ENCODE measurements at regions not wholly inside any gene's neighbourhood (a gene's known extent, or its start where the extent isn't known, plus 50 kb on each side); places are given as distances from the start of the nearest gene placed in this dataset.
A peak's percentile ranks its signal among the peaks of the same experiment; 100 is the strongest.

- H3K27me3 ChIP-seq (ENCODE audit: control insufficient read depth in 3 of 3, insufficient read depth in 3 of 3, low read length in 3 of 3): no peaks in the 10 kb centered on the region
- DNase-seq (no peak), FAIRE-seq (no peak)
- no peaks in the 10 kb centered on the region for H3K4me1 ChIP-seq (ENCODE audit: control insufficient read depth in 3 of 3, insufficient read depth in 2 of 3, low read depth in 1 of 3, low read length in 2 of 3)
- WGBS, 3 donors: 49 to 63% (median 50%) methylated on average over 5 of the region's 5 CpGs
- H3K27ac ChIP-seq (ENCODE audit: low read depth in 1 of 3, low read length in 2 of 3): no peak overlapping the region
- H3K9me3 ChIP-seq (ENCODE audit: control insufficient read depth in 2 of 2, insufficient read depth in 1 of 2, low read depth in 1 of 2, low read length in 1 of 2): no peaks in the 10 kb centered on the region
- H3K36me3 ChIP-seq (ENCODE audit: control insufficient read depth in 3 of 3, insufficient read depth in 2 of 3, low read depth in 1 of 3, low read length in 3 of 3): no peaks in the 10 kb centered on the region
- no peak overlapping the region for H3K4me3 ChIP-seq (ENCODE audit: low read depth in 1 of 3, low read length in 3 of 3)
Measured at GRCh38 chr12:131486451-131487230, 224.2 kb upstream of the SFSWAP start.

DNA sequence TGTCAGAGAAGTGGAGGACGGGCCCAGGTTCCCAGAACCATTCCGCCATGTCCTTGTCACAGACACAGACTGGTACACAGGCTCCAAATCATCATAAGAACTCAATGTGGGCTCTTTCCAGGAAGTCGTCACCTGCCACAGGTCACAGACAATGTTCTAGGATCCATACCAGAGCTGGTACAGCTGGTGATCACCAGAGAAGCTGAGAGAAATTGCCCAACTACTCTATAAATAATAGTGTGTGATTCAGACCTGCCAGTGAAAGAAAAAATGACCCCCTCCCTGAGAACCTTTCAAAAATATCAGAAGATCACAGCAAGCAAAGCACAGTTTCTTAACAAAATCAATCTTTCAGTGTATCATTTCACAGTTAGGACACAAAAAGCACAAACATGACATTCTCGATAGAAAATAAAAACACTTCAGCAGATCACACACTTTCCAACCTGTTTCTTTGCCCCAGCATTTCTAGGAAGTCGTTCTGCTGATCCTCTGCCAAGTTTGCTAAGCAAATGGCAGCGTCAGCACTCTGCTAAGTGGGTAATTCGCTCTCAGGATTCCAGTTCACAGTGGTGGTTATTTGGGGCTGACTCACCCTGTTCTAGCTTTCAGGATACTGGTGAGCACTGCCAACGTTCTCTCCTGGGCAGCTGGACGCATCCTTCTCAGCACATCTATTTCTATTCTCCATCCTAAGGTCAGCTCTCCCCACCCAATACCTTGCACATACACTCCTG is 223.3 kb upstream of the SFSWAP start:
- DNase-seq (peak in 1 of 2 donors; percentile 2), FAIRE-seq (no peak)
- no peak overlapping the region for H3K27ac ChIP-seq (ENCODE audit: low read depth in 1 of 3, low read length in 2 of 3)
- H3K27me3 ChIP-seq (ENCODE audit: control insufficient read depth in 3 of 3, insufficient read depth in 3 of 3, low read length in 3 of 3): no peaks in the 10 kb centered on the region
- H3K4me1 ChIP-seq (ENCODE audit: control insufficient read depth in 3 of 3, insufficient read depth in 2 of 3, low read depth in 1 of 3, low read length in 2 of 3): no peaks in the 10 kb centered on the region
- no peaks in the 10 kb centered on the region for H3K36me3 ChIP-seq (ENCODE audit: control insufficient read depth in 3 of 3, insufficient read depth in 2 of 3, low read depth in 1 of 3, low read length in 3 of 3)
- WGBS, 3 donors: 48 to 49% (median 49%) methylated on average over 9 of the region's 9 CpGs
- no peak overlapping the region for H3K4me3 ChIP-seq (ENCODE audit: low read depth in 1 of 3, low read length in 3 of 3)
- H3K9me3 ChIP-seq (ENCODE audit: control insufficient read depth in 2 of 2, insufficient read depth in 1 of 2, low read depth in 1 of 2, low read length in 1 of 2): no peaks in the 10 kb centered on the region

- no peak for FAIRE-seq
- WGBS, 3 donors: 80 to 85% (median 82%) methylated on average over 3 of the region's 3 CpGs
- no peaks in the 10 kb centered on the region for H3K9me3 ChIP-seq (ENCODE audit: control insufficient read depth in 2 of 2, insufficient read depth in 1 of 2, low read depth in 1 of 2, low read length in 1 of 2)
- no peaks in the 10 kb centered on the region for H3K27me3 ChIP-seq (ENCODE audit: control insufficient read depth in 3 of 3, insufficient read depth in 3 of 3, low read length in 3 of 3)
- no peaks in the 10 kb centered on the region for H3K36me3 ChIP-seq (ENCODE audit: control insufficient read depth in 3 of 3, insufficient read depth in 2 of 3, low read depth in 1 of 3, low read length in 3 of 3)
- H3K27ac ChIP-seq (ENCODE audit: low read depth in 1 of 3, low read length in 2 of 3): no peak overlapping the region
- no peak overlapping the region for H3K4me3 ChIP-seq (ENCODE audit: low read depth in 1 of 3, low read length in 3 of 3)
- DNase-seq: no peak
- H3K4me1 ChIP-seq (ENCODE audit: control insufficient read depth in 3 of 3, insufficient read depth in 2 of 3, low read depth in 1 of 3, low read length in 2 of 3): no peaks in the 10 kb centered on the region
Measured at GRCh38 chr12:131489718-131490117, 221.2 kb upstream of the SFSWAP start.

DNA sequence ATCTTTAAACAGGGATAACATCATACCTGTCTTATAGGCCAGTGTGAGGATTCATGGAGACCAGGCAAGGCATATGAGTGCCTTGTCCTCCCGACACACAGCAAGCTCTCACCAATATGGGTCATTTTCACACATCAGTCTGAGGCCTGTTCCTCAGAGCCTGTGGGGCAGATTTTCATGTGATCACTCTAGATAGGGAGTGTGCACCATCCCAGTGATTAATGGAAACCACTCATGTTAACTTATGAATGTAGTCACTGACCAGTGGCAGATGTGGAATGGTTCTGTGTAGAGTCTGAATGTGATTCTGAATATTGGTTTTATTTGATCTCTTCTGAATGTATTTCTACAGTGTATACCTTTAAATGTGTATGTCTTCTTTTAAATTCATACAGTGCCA is 219.7 kb upstream of the SFSWAP start:
- Histone ChIP-seq H3K4me3 (ENCODE audit: low read depth in 1 of 3, low read length in 3 of 3) (no peak overlapping the region), H3K27me3 (ENCODE audit: control insufficient read depth in 3 of 3, insufficient read depth in 3 of 3, low read length in 3 of 3) (peaks cover 0 to 2% (median 0%) of the 10 kb centered on the region in 3 donors), H3K4me1 (ENCODE audit: control insufficient read depth in 3 of 3, insufficient read depth in 2 of 3, low read depth in 1 of 3, low read length in 2 of 3) (no peaks in the 10 kb centered on the region), H3K27ac (ENCODE audit: low read depth in 1 of 3, low read length in 2 of 3) (no peak overlapping the region), H3K36me3 (ENCODE audit: control insufficient read depth in 3 of 3, insufficient read depth in 2 of 3, low read depth in 1 of 3, low read length in 3 of 3) (no peaks in the 10 kb centered on the region), H3K9me3 (ENCODE audit: control insufficient read depth in 2 of 2, insufficient read depth in 1 of 2, low read depth in 1 of 2, low read length in 1 of 2) (no peaks in the 10 kb centered on the region)
- WGBS, 3 donors: 86 to 90% (median 90%) methylated on average over 1 of the region's 1 CpG
- DNase-seq: no peak
- no peak for FAIRE-seq

- Histone ChIP-seq H3K36me3 (ENCODE audit: control insufficient read depth in 3 of 3, insufficient read depth in 2 of 3, low read depth in 1 of 3, low read length in 3 of 3) (no peaks in the 10 kb centered on the region), H3K27ac (ENCODE audit: low read depth in 1 of 3, low read length in 2 of 3) (no peak overlapping the region), H3K4me3 (ENCODE audit: low read depth in 1 of 3, low read length in 3 of 3) (no peak overlapping the region), H3K9me3 (ENCODE audit: control insufficient read depth in 2 of 2, insufficient read depth in 1 of 2, low read depth in 1 of 2, low read length in 1 of 2) (no peaks in the 10 kb centered on the region), H3K27me3 (ENCODE audit: control insufficient read depth in 3 of 3, insufficient read depth in 3 of 3, low read length in 3 of 3) (peaks cover 0 to 2% (median 0%) of the 10 kb centered on the region in 3 donors), H3K4me1 (ENCODE audit: control insufficient read depth in 3 of 3, insufficient read depth in 2 of 3, low read depth in 1 of 3, low read length in 2 of 3) (no peaks in the 10 kb centered on the region)
- WGBS, 3 donors: 66 to 80% (median 68%) methylated on average over 3 of the region's 3 CpGs
- DNase-seq (no peak), FAIRE-seq (no peak)
Measured at GRCh38 chr12:131491916-131492490, 218.9 kb upstream of the SFSWAP start.

- FAIRE-seq (no peak), DNase-seq (no peak)
- 75 to 80% (median 79%) methylated on average over 17 to 21 of the region's 34 CpGs for WGBS, 3 donors
- H3K4me1 ChIP-seq (ENCODE audit: control insufficient read depth in 3 of 3, insufficient read depth in 2 of 3, low read depth in 1 of 3, low read length in 2 of 3): no peaks in the 10 kb centered on the region
- H3K27me3 ChIP-seq (ENCODE audit: control insufficient read depth in 3 of 3, insufficient read depth in 3 of 3, low read length in 3 of 3): peaks cover 0 to 2% (median 0%) of the 10 kb centered on the region in 3 donors
- H3K27ac ChIP-seq (ENCODE audit: low read depth in 1 of 3, low read length in 2 of 3): no peak overlapping the region
- H3K9me3 ChIP-seq (ENCODE audit: control insufficient read depth in 2 of 2, insufficient read depth in 1 of 2, low read depth in 1 of 2, low read length in 1 of 2): no peaks in the 10 kb centered on the region
- H3K36me3 ChIP-seq (ENCODE audit: control insufficient read depth in 3 of 3, insufficient read depth in 2 of 3, low read depth in 1 of 3, low read length in 3 of 3): no peaks in the 10 kb centered on the region
- no peak overlapping the region for H3K4me3 ChIP-seq (ENCODE audit: low read depth in 1 of 3, low read length in 3 of 3)
Measured at GRCh38 chr12:131493068-131493826, 217.6 kb upstream of the SFSWAP start.

DNA sequence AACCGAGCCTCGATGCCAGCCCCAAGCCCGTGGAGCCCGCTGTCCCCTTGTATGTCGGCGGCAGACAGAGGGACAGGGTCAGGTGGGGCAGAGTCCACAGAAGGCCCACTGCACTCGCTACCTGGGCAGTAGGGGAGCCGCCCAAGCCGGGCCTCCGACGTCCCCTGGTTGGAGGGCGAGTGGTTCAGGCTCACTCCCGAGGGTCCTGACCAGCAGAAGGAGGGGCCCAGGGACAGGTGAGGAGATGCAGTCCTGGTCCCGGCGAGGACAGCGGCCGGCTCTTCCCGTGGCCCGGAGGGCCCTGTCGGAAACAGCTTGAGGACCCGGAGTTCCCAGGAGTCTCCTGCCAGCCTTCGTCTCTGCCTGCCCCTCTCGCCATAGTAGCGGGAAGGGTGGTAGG is 216.7 kb upstream of the SFSWAP start:
- DNase-seq: no peak
- Histone ChIP-seq H3K4me3 (ENCODE audit: low read depth in 1 of 3, low read length in 3 of 3) (no peak overlapping the region), H3K36me3 (ENCODE audit: control insufficient read depth in 3 of 3, insufficient read depth in 2 of 3, low read depth in 1 of 3, low read length in 3 of 3) (no peaks in the 10 kb centered on the region), H3K4me1 (ENCODE audit: control insufficient read depth in 3 of 3, insufficient read depth in 2 of 3, low read depth in 1 of 3, low read length in 2 of 3) (no peaks in the 10 kb centered on the region), H3K27ac (ENCODE audit: low read depth in 1 of 3, low read length in 2 of 3) (no peak overlapping the region), H3K9me3 (ENCODE audit: control insufficient read depth in 2 of 2, insufficient read depth in 1 of 2, low read depth in 1 of 2, low read length in 1 of 2) (no peaks in the 10 kb centered on the region), H3K27me3 (ENCODE audit: control insufficient read depth in 3 of 3, insufficient read depth in 3 of 3, low read length in 3 of 3) (peaks cover 0 to 2% (median 0%) of the 10 kb centered on the region in 3 donors)
- 91 to 93% (median 92%) methylated on average over 23 to 24 of the region's 24 CpGs for WGBS, 3 donors
- FAIRE-seq: no peak
